GM23338 (cell line): ENCODE measurements at regions not wholly inside any gene's neighbourhood (a gene's known extent, or its start where the extent isn't known, plus 50 kb on each side); places are given as distances from the start of the nearest gene placed in this dataset.

Source experiments
- CREB1 ChIP-seq: fragments of 250-450 bp; sonication (Bioruptor Pico); IDR thresholded peaks from 2 replicates; pipeline ENCODE4 v1.5.0; 2020; ENCODE audit warnings: low read depth, mild to moderate bottlenecking, moderate library complexity
- NANOG ChIP-seq: IDR thresholded peaks from 2 replicates; pipeline ENCODE4 v1.6.1; 2016; ENCODE audit warnings: antibody characterized with exemption, borderline replicate concordance
- POLR2AphosphoS5 ChIP-seq: IDR thresholded peaks from 2 replicates; pipeline ENCODE4 v1.6.1; 2016; ENCODE audit warnings: antibody characterized with exemption, low read depth
- ZNF114 ChIP-seq: fragments of 250-450 bp; sonication (Bioruptor Pico); IDR thresholded peaks from 2 replicates; pipeline ENCODE4 v1.5.0; 2020; ENCODE audit warnings: mild to moderate bottlenecking, moderate library complexity
- ZNF331 ChIP-seq: fragments of 250-450 bp; sonication (Bioruptor Pico); IDR thresholded peaks from 2 replicates; pipeline ENCODE4 v1.5.0; 2020; ENCODE audit warnings: low read depth, mild to moderate bottlenecking, moderate library complexity
- ZNF462 ChIP-seq: fragments of 250-450 bp; sonication (Bioruptor Pico); IDR thresholded peaks from 2 replicates; pipeline ENCODE4 v1.5.0; 2020; ENCODE audit warnings: mild to moderate bottlenecking, moderate library complexity
- TF ChIP-seq, protein P1 (sequence below): IDR thresholded peaks from 2 replicates; pipeline ENCODE4 v1.6.1; 2016; ENCODE audit warnings: antibody characterized with exemption

GRCh38 chr5:15304914-15305834, 194.8 kb upstream of the FBXL7 start (continued):
- TF ChIP-seq ZNF462 (no peak), CREB1 (CRISPR knock-in tag) (no peak), NANOG (no peak), POLR2AphosphoS5 (no peak), ZNF331 (CRISPR knock-in tag) (no peak), ZNF114 (CRISPR knock-in tag) (no peak)
- TF ChIP-seq, protein P1, sequence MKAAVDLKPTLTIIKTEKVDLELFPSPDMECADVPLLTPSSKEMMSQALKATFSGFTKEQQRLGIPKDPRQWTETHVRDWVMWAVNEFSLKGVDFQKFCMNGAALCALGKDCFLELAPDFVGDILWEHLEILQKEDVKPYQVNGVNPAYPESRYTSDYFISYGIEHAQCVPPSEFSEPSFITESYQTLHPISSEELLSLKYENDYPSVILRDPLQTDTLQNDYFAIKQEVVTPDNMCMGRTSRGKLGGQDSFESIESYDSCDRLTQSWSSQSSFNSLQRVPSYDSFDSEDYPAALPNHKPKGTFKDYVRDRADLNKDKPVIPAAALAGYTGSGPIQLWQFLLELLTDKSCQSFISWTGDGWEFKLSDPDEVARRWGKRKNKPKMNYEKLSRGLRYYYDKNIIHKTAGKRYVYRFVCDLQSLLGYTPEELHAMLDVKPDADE = no peak
